Brain microvascular endothelial cell (primary cell): ENCODE measurements at regions not wholly inside any gene's neighbourhood (a gene's known extent, or its start where the extent isn't known, plus 50 kb on each side); places are given as distances from the start of the nearest gene placed in this dataset.
A peak's percentile ranks its signal among the peaks of the same experiment; 100 is the strongest.

ENCODE experiments used
- DNase-seq: peaks from one replicate; pipeline ENCODE4 v3.0.0-alpha.2; 2020
- H3K27ac ChIP-seq: fragments of 250-450 bp; sonication (Bioruptor Pico); 2 replicates; pipeline ENCODE4 v1.5.1; 2020; ENCODE audit warnings: mild to moderate bottlenecking, moderate library complexity
- H3K27me3 ChIP-seq: fragments of 250-450 bp; sonication (Bioruptor Pico); replicated peaks from 2 replicates; pipeline ENCODE4 v1.5.1; 2020; ENCODE audit warnings: mild to moderate bottlenecking
- H3K36me3 ChIP-seq: fragments of 250-450 bp; sonication (Bioruptor Pico); replicated peaks from 2 replicates; pipeline ENCODE4 v1.5.1; 2020; ENCODE audit warnings: mild to moderate bottlenecking
- H3K4me3 ChIP-seq: 2 replicates; pipeline ENCODE4 v1.5.1; 2011; ENCODE audit warnings: low read depth, mild to moderate bottlenecking, control low read depth, low read length, moderate library complexity
- in situ Hi-C: cut with HindIII; loops from 2 replicates; pipeline ENCODE4 v1.10.0; 2017; ENCODE audit warnings: low sequenced_read_pairs, low pct_ligation_motif_present
- TF ChIP-seq, protein P1 (sequence below): IDR thresholded peaks from 2 replicates; pipeline ENCODE4 v1.5.1; 2011; ENCODE audit warnings: low read depth, mild to moderate bottlenecking, moderate library complexity, low read length, control low read depth, inconsistent platforms; ENCODE audit errors: missing control alignments

DNA sequence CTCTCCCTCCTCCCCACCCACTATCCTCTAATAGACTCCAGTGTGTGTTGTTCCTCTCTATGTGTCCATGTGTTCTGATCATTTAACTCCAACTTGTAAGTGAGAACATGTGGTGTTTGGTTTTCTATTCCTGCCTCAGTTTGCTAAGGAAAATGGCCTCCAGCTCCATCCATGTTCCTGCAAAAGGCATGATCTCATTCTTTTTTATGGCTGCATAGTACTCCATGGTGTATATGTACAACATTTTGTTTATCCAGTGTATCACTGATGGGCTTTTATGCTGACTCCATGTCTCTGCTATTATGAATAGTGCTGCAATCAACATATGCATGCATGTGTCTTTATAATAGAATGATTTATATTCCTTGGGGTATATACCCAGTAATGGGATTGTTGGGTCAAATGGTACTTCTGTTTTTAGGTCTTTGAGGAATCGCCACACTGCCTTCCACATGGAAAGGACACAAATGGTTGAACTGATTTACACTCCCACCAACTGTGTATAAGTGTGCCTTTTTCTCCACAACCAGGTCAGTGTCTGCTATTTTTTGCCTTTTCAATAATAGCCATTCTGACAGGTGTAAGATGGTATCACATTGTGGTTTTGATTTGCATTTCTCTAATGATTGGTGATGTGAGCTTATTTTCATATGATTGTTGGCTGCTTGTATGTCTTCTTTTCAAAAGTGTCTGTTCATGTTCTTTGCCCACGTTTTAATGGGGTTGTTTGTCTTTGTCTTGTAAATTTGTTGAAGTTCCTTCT is 96.5 kb upstream of the DAB2 start:
- Histone ChIP-seq H3K4me3 (no peak overlapping the region), H3K27ac (no peak overlapping the region), H3K27me3 (no peaks in the 10 kb centered on the region), H3K36me3 (no peaks in the 10 kb centered on the region)
- DNase-seq: no peak
- in situ Hi-C loops: no loop called here
- TF ChIP-seq, protein P1, sequence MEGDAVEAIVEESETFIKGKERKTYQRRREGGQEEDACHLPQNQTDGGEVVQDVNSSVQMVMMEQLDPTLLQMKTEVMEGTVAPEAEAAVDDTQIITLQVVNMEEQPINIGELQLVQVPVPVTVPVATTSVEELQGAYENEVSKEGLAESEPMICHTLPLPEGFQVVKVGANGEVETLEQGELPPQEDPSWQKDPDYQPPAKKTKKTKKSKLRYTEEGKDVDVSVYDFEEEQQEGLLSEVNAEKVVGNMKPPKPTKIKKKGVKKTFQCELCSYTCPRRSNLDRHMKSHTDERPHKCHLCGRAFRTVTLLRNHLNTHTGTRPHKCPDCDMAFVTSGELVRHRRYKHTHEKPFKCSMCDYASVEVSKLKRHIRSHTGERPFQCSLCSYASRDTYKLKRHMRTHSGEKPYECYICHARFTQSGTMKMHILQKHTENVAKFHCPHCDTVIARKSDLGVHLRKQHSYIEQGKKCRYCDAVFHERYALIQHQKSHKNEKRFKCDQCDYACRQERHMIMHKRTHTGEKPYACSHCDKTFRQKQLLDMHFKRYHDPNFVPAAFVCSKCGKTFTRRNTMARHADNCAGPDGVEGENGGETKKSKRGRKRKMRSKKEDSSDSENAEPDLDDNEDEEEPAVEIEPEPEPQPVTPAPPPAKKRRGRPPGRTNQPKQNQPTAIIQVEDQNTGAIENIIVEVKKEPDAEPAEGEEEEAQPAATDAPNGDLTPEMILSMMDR: no peak

DNA sequence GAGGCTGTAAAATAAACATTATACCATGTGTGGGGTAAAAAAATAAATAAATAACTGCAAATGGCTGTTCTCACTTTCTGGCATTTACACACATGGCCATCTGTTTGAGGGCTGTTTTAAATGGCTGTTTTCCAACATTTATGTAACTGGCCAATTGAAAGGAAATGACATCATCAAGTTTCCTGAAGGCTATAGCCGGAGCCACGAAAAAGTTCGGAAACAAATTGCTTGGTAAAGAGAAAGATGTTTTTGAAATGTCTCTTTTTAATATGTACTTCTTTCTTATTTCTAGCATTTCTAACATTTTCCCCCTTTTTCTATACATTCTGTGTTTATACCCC is 95.4 kb upstream of the DAB2 start:
- H3K36me3 ChIP-seq: no peaks in the 10 kb centered on the region
- peak; percentile 82 for DNase-seq
- peak overlapping the region; percentile 73 for H3K27ac ChIP-seq
- H3K27me3 ChIP-seq: no peaks in the 10 kb centered on the region
- H3K4me3 ChIP-seq: no peak overlapping the region
- in situ Hi-C loops: no loop called here
- TF ChIP-seq, protein P1: no peak

DNA sequence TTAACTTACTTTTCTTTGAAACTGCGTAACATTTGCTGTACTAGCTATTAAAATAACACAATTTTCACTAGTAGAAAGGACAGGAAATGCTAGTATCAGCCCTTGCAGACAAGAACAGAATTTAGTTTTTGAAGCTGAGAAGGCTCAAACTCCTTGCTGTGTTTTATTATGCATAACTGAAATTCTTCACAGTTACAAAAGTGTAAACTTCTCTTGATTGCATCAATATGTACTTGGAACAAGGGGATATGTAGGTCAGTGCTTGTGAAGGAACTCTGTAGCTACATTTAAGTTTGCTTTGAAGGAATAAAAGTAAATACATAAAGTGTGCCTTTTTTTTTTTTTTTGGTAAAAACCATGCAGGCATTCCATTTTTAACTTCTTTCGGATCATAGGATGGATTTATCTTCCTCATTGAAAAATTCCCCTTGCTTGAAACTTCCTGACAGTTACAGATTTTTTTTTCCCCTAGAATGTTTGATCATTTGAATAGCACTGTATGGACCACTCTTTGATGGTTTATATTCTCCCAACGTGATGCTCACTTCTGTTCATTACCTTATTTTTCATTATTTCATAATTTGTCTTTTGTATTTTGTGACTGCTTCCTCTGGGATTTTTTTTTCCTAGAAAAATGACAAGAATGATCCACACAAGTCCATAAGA is 94.9 kb upstream of the DAB2 start:
- Histone ChIP-seq H3K27ac (peak overlapping the region; percentile 73), H3K27me3 (no peaks in the 10 kb centered on the region), H3K36me3 (no peaks in the 10 kb centered on the region), H3K4me3 (no peak overlapping the region)
- TF ChIP-seq, protein P1: no peak
- in situ Hi-C loops: no loop called here
- no peak for DNase-seq

DNA sequence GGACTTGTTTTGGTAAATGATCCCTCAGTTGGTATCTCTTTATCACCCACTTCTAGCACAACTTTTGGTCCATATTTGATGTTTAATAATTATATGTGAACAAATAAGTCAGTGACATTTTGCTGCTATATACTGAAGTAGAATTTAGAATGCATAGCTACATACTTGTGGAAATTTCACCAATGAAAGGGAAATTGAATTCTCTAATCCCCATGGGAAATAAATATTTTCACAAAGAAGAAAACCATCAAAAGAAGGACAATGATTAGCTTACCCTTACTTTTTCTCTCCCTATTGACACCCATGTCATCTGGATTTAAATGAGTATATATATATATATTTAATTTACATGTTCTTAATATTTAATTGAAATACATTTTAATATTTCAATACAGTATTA is 94.3 kb upstream of the DAB2 start:
- TF ChIP-seq, protein P1: no peak
- no peak for DNase-seq
- Histone ChIP-seq H3K4me3 (no peak overlapping the region), H3K36me3 (no peaks in the 10 kb centered on the region), H3K27me3 (no peaks in the 10 kb centered on the region), H3K27ac (peak overlapping the region; percentile 73)
- in situ Hi-C loops: no loop called here

DNA sequence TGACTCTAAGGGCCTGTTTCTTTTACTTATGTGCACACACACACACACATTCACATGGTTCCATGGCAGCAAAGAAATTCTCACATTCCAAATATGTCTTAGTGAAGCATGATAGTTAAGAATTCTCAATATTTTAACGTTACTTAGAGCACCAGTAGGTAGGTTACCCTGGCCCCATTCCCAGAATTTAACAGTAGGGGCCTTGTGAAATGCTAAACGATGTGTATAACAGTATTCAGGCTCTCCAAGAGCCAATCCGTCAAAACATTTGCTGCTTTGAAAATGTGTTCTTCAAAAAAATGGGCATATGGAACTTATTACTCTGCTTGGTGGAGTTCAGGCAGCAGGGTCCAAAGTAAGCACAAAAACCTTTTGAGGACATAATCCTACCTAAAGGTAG is 93.7 kb upstream of the DAB2 start:
- no peak overlapping the region for H3K4me3 ChIP-seq
- TF ChIP-seq, protein P1: no peak
- H3K27me3 ChIP-seq: no peaks in the 10 kb centered on the region
- no peaks in the 10 kb centered on the region for H3K36me3 ChIP-seq
- DNase-seq: peak; percentile 51
- in situ Hi-C loops: no loop called here
- peak overlapping the region; percentile 73 for H3K27ac ChIP-seq

DNA sequence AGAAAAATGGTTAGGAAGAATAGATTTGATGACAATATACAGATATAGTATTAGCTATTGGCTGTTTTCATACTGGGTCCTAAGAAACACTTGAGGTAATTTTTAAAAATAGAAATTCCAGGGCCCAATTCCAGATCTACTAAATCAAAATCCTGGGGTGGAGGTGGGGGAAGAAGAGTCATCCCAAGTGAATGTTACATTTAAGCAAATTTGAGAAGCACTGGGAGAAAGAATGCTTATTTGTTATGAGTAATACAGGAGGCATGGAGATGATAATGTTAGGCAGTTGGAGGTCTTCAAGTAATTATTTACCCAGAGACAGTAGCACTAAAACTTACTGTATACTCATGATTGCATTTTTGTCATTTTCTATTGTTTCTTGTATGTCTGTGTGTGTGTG is 93.0 kb upstream of the DAB2 start:
- Histone ChIP-seq H3K27me3 (no peaks in the 10 kb centered on the region), H3K4me3 (no peak overlapping the region), H3K27ac (peak overlapping the region; percentile 46), H3K36me3 (no peaks in the 10 kb centered on the region)
- peak; percentile 80 for DNase-seq
- TF ChIP-seq, protein P1: no peak
- in situ Hi-C loops: no loop called here
